HepG2 (cell line): ENCODE measurements at regions not wholly inside any gene's neighbourhood (a gene's known extent, or its start where the extent isn't known, plus 50 kb on each side); places are given as distances from the start of the nearest gene placed in this dataset.

ENCODE experiments used
- ASH2L ChIP-seq: fragments of 300-600, 200-600 bp; sonication (generic); IDR thresholded peaks from 2 replicates; pipeline ENCODE4 v1.7.0; 2017; ENCODE audit warnings: low read depth, mild to moderate bottlenecking, moderate library complexity, mixed read lengths, low read length; ENCODE audit not compliant: insufficient read length
- BHLHE40 ChIP-seq: IDR thresholded peaks from 2 replicates; pipeline ENCODE4 v1.6.1; 2011; ENCODE audit warnings: low read length, improper control_type of control experiment
- GTF2F1 ChIP-seq: fragments of 150-350 bp; IDR thresholded peaks from 2 replicates; pipeline ENCODE4 v1.6.1; 2014; ENCODE audit warnings: low read length
- HMG20A ChIP-seq: IDR thresholded peaks from 2 replicates; pipeline ENCODE4 v1.6.1; 2016; ENCODE audit warnings: borderline replicate concordance
- KLF13 ChIP-seq: sonication (generic); formaldehyde crosslinking; IDR thresholded peaks from 2 replicates; pipeline ENCODE4 v1.4.0; 2020; ENCODE audit warnings: mild to moderate bottlenecking, missing genetic modification reagents
- MIXL1 ChIP-seq: IDR thresholded peaks from 2 replicates; pipeline ENCODE4 v1.6.1; 2016
- NFE2L2 ChIP-seq: fragments of 150-350 bp; IDR thresholded peaks from 2 replicates; pipeline ENCODE4 v1.6.1; 2014; ENCODE audit warnings: low read length
- POLR2A ChIP-seq, 2 experiments: IDR thresholded peaks; 2 replicates each; pipeline ENCODE4 v1.6.1; 2011; ENCODE audit warnings: low read depth in 2 of 2, low read length in 2 of 2, mild to moderate bottlenecking in 1 of 2, moderate library complexity in 1 of 2; ENCODE audit not compliant: insufficient read depth in 1 of 2
- RARA ChIP-seq: IDR thresholded peaks from 2 replicates; pipeline ENCODE4 v1.6.1; 2016; ENCODE audit warnings: missing genetic modification reagents, missing compliant biosample characterization
- RERE ChIP-seq: IDR thresholded peaks from 2 replicates; pipeline ENCODE4 v1.6.1; 2016; ENCODE audit warnings: low read depth, missing genetic modification reagents, missing compliant biosample characterization
- RFXAP ChIP-seq: sonication (generic); formaldehyde crosslinking; IDR thresholded peaks from 2 replicates; pipeline ENCODE4 v1.4.0; 2020; ENCODE audit warnings: missing genetic modification reagents, borderline replicate concordance
- RXRB ChIP-seq: IDR thresholded peaks from 2 replicates; pipeline ENCODE4 v1.6.1; 2016; ENCODE audit warnings: borderline replicate concordance, missing genetic modification reagents, missing compliant biosample characterization
- SALL1 ChIP-seq: sonication (generic); formaldehyde crosslinking; IDR thresholded peaks from 2 replicates; pipeline ENCODE4 v1.8.0; 2022; ENCODE audit warnings: mild to moderate bottlenecking, missing genetic modification reagents
- SAP130 ChIP-seq: IDR thresholded peaks from 2 replicates; pipeline ENCODE4 v1.6.1; 2016; ENCODE audit warnings: low read depth
- SOX5 ChIP-seq: IDR thresholded peaks from 2 replicates; pipeline ENCODE4 v1.6.1; 2016; ENCODE audit warnings: borderline replicate concordance
- SP5 ChIP-seq: IDR thresholded peaks from 2 replicates; pipeline ENCODE4 v1.6.1; 2016; ENCODE audit warnings: low read depth, borderline replicate concordance
- TARDBP ChIP-seq: sonication (generic); formaldehyde crosslinking; IDR thresholded peaks from 2 replicates; pipeline ENCODE4 v1.8.0; 2022; ENCODE audit warnings: mild to moderate bottlenecking, missing genetic modification reagents
- TBL1XR1 ChIP-seq: fragments of 150-350 bp; IDR thresholded peaks from 2 replicates; pipeline ENCODE4 v1.6.1; 2014; ENCODE audit warnings: borderline replicate concordance, low read length; ENCODE audit not compliant: partially characterized antibody
- TP53 ChIP-seq: sonication (generic); formaldehyde crosslinking; conservative IDR thresholded peaks from 2 replicates; pipeline ENCODE4 v1.4.0; 2020; ENCODE audit warnings: missing genetic modification reagents
- ZC3H13 ChIP-seq: sonication (generic); formaldehyde crosslinking; IDR thresholded peaks from 2 replicates; pipeline ENCODE4 v1.8.1; 2023; ENCODE audit warnings: mild to moderate bottlenecking, missing genetic modification reagents, moderate library complexity
- ZFP36L1 ChIP-seq: sonication (generic); formaldehyde crosslinking; IDR thresholded peaks from 2 replicates; pipeline ENCODE4 v1.8.0; 2022; ENCODE audit warnings: mild to moderate bottlenecking, missing genetic modification reagents, moderate library complexity
- ZNF224 ChIP-seq: sonication (generic); formaldehyde crosslinking; IDR thresholded peaks from 2 replicates; pipeline ENCODE4 v1.5.0; 2020; ENCODE audit warnings: mild to moderate bottlenecking, missing genetic modification reagents
- ZNF567 ChIP-seq: sonication (generic); formaldehyde crosslinking; IDR thresholded peaks from 2 replicates; pipeline ENCODE4 v1.8.1; 2023; ENCODE audit warnings: mild to moderate bottlenecking, missing genetic modification reagents, borderline replicate concordance
- TF ChIP-seq, protein P1 (sequence below): sonication (generic); formaldehyde crosslinking; IDR thresholded peaks from 2 replicates; pipeline ENCODE4 v1.4.0; 2020; ENCODE audit warnings: missing genetic modification reagents, low read depth, mild to moderate bottlenecking, borderline replicate concordance
- TF ChIP-seq, protein P2 (sequence below): sonication (generic); formaldehyde crosslinking; IDR thresholded peaks from 2 replicates; pipeline ENCODE4 v1.4.0; 2020; ENCODE audit warnings: missing genetic modification reagents
- TF ChIP-seq, protein P3 (sequence below): sonication (generic); formaldehyde crosslinking; IDR thresholded peaks from 2 replicates; pipeline ENCODE4 v1.4.0; 2020; ENCODE audit warnings: missing genetic modification reagents; ENCODE audit errors: not compliant biosample characterization

GRCh38 chr5:96288845-96289185 lies 144.2 kb downstream of the PCSK1 start (continued):
- TF ChIP-seq RERE: no peak
- no peak for TF ChIP-seq SP5 (CRISPR knock-in tag)
- TF ChIP-seq RFXAP (CRISPR knock-in tag): no peak
- TF ChIP-seq ASH2L: no peak
- TF ChIP-seq MIXL1: 0 out of 2 replicates have a peak, but pooled peaks have one; percentile 24
- TF ChIP-seq SOX5 (CRISPR knock-in tag): peak; percentile 53; the same call in 1 of the 2 replicates
- no peak for TF ChIP-seq ZFP36L1 (CRISPR knock-in tag)
- TF ChIP-seq KLF13: no peak
- TF ChIP-seq RXRB (CRISPR knock-in tag): peak; percentile 52; the same call in 1 of the 2 replicates
- peak; percentile 43; the same call in 1 of the 2 replicates for TF ChIP-seq BHLHE40
- TF ChIP-seq, protein P1, sequence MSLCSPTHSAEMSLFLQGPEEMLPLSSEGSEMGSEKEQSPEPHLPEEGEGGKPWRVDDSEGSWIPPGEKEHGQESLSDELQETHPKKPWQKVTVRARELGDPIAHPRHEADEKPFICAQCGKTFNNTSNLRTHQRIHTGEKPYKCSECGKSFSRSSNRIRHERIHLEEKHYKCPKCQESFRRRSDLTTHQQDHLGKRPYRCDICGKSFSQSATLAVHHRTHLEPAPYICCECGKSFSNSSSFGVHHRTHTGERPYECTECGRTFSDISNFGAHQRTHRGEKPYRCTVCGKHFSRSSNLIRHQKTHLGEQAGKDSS (CRISPR knock-in tag): no peak
- TF ChIP-seq, protein P2, sequence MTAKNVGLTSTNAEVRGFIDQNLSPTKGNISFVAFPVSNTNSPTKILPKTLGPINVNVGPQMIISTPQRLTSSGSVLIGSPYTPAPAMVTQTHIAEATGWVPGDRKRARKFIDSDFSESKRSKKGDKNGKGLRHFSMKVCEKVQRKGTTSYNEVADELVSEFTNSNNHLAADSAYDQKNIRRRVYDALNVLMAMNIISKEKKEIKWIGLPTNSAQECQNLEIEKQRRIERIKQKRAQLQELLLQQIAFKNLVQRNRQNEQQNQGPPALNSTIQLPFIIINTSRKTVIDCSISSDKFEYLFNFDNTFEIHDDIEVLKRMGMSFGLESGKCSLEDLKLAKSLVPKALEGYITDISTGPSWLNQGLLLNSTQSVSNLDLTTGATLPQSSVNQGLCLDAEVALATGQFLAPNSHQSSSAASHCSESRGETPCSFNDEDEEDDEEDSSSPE (CRISPR knock-in tag): no peak
- TF ChIP-seq RARA: 0 out of 2 replicates have a peak, but pooled peaks have one; percentile 22
- TF ChIP-seq TBL1XR1: no peak
- TF ChIP-seq POLR2A (IDR thresholded peaks at IDR 0.05; ENCODE audit: insufficient read depth in 1 of 2, low read depth in 2 of 2, low read length in 2 of 2): no peak
- TF ChIP-seq ZNF224 (CRISPR knock-in tag): no peak
- no peak for TF ChIP-seq GTF2F1
- TF ChIP-seq SALL1 (CRISPR knock-in tag): 0 out of 2 replicates have a peak, but pooled peaks have one; percentile 17
- 0 out of 2 replicates have a peak, but pooled peaks have one; percentile 15 for TF ChIP-seq SAP130 (CRISPR knock-in tag)
- TF ChIP-seq, protein P3, sequence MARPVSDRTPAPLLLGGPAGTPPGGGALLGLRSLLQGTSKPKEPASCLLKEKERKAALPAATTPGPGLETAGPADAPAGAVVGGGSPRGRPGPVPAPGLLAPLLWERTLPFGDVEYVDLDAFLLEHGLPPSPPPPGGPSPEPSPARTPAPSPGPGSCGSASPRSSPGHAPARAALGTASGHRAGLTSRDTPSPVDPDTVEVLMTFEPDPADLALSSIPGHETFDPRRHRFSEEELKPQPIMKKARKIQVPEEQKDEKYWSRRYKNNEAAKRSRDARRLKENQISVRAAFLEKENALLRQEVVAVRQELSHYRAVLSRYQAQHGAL (CRISPR knock-in tag): no peak
- no peak for TF ChIP-seq NFE2L2
- TF ChIP-seq ZC3H13 (CRISPR knock-in tag): no peak
- no peak for TF ChIP-seq TP53 (CRISPR knock-in tag)
- TF ChIP-seq TARDBP (CRISPR knock-in tag): peak; percentile 38; the same call in 1 of the 2 replicates
- no peak for TF ChIP-seq ZNF567 (CRISPR knock-in tag)
- TF ChIP-seq HMG20A (CRISPR knock-in tag): peak; percentile 67; the same call in 1 of the 2 replicates
